Aorta (tissue), 5 donors: ENCODE measurements at regions not wholly inside any gene's neighbourhood (a gene's known extent, or its start where the extent isn't known, plus 50 kb on each side); places are given as distances from the start of the nearest gene placed in this dataset.
"Not testable (repeated sequence)": the region's sequence is repeated elsewhere in the genome, so short reads cannot be mapped to it uniquely, and the experiment has no call there.

Source experiments
- ATAC-seq: fragments of 200-7000 bp; cut with Tn5 transposase; one replicate; pipeline ENCODE4 v1.9.1; 2022; ENCODE audit warnings: moderate library complexity; ENCODE audit not compliant: low FRiP score
- DNase-seq, 2 donors: peaks; one replicate each; pipeline ENCODE4 v3.0.0-alpha.2; 2020
- H3K27ac ChIP-seq, 2 donors: one replicate each; pipeline ENCODE4 v1.5.1; 2013; ENCODE audit warnings: low read length in 2 of 2, mild to moderate bottlenecking in 2 of 2, moderate library complexity in 2 of 2, control low read depth in 1 of 2, inconsistent platforms in 1 of 2, low read depth in 1 of 2
- H3K27me3 ChIP-seq, 2 donors: one replicate each; pipeline ENCODE4 v1.6.1; 2013; ENCODE audit warnings: control low read depth in 1 of 2, low read length in 1 of 2, mild to moderate bottlenecking in 1 of 2, moderate library complexity in 1 of 2; ENCODE audit not compliant: insufficient read depth in 2 of 2, control insufficient read depth in 1 of 2
- H3K36me3 ChIP-seq, 2 donors: one replicate each; pipeline ENCODE4 v1.6.1; 2013; ENCODE audit warnings: control low read depth in 1 of 2, low read length in 1 of 2, mild to moderate bottlenecking in 1 of 2; ENCODE audit not compliant: insufficient read depth in 2 of 2, control insufficient read depth in 1 of 2
- H3K4me1 ChIP-seq, 2 donors: one replicate each; pipeline ENCODE4 v1.6.1; 2013; ENCODE audit warnings: low read length in 2 of 2, control low read depth in 1 of 2, mild to moderate bottlenecking in 1 of 2, moderate library complexity in 1 of 2; ENCODE audit not compliant: insufficient read depth in 2 of 2, control insufficient read depth in 1 of 2
- H3K4me3 ChIP-seq, 2 donors: one replicate each; pipeline ENCODE4 v1.5.1; 2013; ENCODE audit warnings: low read length in 2 of 2, control low read depth in 1 of 2, mild to moderate bottlenecking in 1 of 2
- H3K9me3 ChIP-seq: one replicate; pipeline ENCODE4 v1.6.1; 2013; ENCODE audit warnings: mild to moderate bottlenecking, low read length; ENCODE audit not compliant: control insufficient read depth
- WGBS, 2 donors: extraction: QIAGEN DNeasy Blood & Tissue Kit; methylation state at CpG; one replicate each; pipeline ENCODE4 v1.1.7; 2013; 5-methylcytosine and 5-hydroxymethylcytosine counted together
- intact Hi-C, 2 donors: fragments of 100-400 bp; cut with DNase I; formaldehyde crosslinking; loops; one replicate each; pipeline versions ENCODE4 v1.14.2 to v1.15.0; 2022
- donor health status: healthy with polysubstance abuse.
- donor health status: Bipolar disorder and iron deficiency.
- donor health status: DM: no; HTN: no; CAD: no.
- donor health status: DM: no; HTN: no; CAD: no.
- donor health status: DM: yes; HTN: yes; CAD: no.

DNA sequence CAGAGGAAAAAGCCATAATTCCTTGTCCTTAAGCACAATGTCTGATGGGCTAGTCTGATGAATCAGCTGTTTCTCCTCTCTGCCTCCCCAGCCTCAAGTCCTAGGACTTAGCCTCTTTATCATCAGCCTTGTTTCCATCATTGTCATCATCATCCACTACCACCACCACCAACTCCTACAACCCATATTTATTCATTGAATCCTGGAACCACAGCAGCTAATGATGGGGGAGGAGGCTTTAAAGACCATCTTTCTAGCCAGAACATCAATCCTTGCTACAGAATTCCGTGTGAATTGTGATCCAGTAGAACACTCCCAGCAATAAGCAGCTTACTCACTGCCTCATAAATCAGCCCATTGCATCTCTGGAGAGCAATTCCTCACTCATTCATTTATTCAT, 97.6 kb upstream of the TMEM132E start:
- Histone ChIP-seq H3K4me1 (no peaks in the 10 kb centered on the region), H3K27ac (no peak overlapping the region), H3K4me3 (no peak overlapping the region), H3K36me3 (no peaks in the 10 kb centered on the region), H3K9me3 (no peaks in the 10 kb centered on the region), H3K27me3 (no peaks in the 10 kb centered on the region)
- intact Hi-C loops, result no loop called here
- ATAC-seq (no peak), DNase-seq (no peak)
- WGBS, 2 donors, result 16 to 17% methylated on average over 1 of the region's 1 CpG

DNA sequence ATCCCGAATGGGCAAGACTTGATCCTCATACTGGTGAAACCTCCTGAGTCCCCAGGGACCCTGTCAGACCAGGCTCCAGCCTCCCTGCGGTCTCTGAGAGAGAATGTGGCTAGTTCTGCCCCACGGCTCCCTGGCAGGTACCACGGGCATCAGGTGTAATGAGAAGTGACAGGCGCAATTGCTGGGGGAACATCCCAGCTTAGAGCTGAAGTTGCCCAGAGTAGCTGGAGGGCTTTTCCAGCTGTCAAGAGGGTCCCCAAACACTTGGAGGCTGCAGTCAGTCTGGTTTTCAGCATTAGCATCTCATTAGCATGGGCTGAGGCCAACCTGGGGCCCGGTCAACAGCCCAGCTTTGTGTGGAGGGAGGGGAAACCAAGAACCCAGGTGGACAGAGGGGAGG, 100.0 kb upstream of the TMEM132E start:
- H3K4me1 ChIP-seq, result no peaks in the 10 kb centered on the region
- no peak overlapping the region for H3K4me3 ChIP-seq
- no peaks in the 10 kb centered on the region for H3K9me3 ChIP-seq
- peak in 1 of 2 donors; percentile 43 for DNase-seq
- no peak overlapping the region for H3K27ac ChIP-seq
- H3K27me3 ChIP-seq, result no peaks in the 10 kb centered on the region
- ATAC-seq, result no peak
- no peaks in the 10 kb centered on the region for H3K36me3 ChIP-seq
- 58 to 66% methylated on average over 6 of the region's 6 CpGs for WGBS, 2 donors
- intact Hi-C loops, result no loop called here

DNA sequence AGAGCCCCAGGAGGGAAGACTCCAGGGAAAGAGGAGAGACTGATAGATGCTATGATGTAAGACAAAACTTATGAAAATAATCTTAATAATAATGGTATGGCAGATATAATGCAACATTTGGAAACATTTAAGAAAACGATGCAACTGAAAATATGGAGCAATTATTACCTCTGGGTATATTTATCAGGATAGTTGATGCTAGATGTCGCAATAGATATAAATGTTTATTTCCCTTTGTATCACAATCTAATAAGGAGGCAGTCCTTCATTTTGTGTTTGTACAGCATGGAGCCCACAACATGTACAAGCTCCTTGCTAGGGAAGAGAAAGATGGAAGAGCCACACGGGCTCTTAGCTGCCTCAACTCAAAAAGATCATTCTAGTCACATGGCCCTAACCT, 101.1 kb upstream of the TMEM132E start:
- intact Hi-C loops, result no loop called here
- H3K9me3 ChIP-seq, result no peaks in the 10 kb centered on the region
- H3K36me3 ChIP-seq, result no peaks in the 10 kb centered on the region
- ATAC-seq (no peak), DNase-seq (no peak)
- no peaks in the 10 kb centered on the region for H3K4me1 ChIP-seq
- no peaks in the 10 kb centered on the region for H3K27me3 ChIP-seq
- 78 to 82% methylated on average over 3 of the region's 3 CpGs for WGBS, 2 donors
- no peak overlapping the region for H3K27ac ChIP-seq
- no peak overlapping the region for H3K4me3 ChIP-seq

DNA sequence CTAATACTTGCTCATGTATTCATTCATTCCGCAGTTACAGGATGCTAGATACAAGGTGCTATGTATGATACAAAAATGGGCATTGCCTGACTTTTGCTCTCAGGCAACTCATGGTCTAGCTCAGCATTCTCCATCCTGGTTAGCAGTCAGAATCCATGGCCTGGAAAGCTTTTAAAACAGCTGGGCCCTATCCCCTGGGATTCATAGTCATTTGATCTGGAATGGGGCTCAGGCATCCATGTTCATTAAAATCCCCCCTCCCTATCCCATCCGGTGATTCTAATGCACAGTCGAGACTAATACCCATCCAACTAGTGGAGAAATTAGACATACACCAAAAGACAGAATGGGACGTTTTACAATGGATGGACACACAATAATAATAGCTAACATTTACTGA, 104.1 kb upstream of the TMEM132E start:
- H3K27ac ChIP-seq, result no peak overlapping the region
- H3K4me1 ChIP-seq, result no peaks in the 10 kb centered on the region
- no peak for DNase-seq
- H3K27me3 ChIP-seq, result no peaks in the 10 kb centered on the region
- intact Hi-C loops, result no loop called here
- H3K9me3 ChIP-seq, result peaks cover 1% of the 10 kb centered on the region
- H3K36me3 ChIP-seq, result no peaks in the 10 kb centered on the region
- no peak overlapping the region for H3K4me3 ChIP-seq
- 78 to 80% methylated on average over 4 of the region's 4 CpGs for WGBS, 2 donors
- no peak for ATAC-seq

DNA sequence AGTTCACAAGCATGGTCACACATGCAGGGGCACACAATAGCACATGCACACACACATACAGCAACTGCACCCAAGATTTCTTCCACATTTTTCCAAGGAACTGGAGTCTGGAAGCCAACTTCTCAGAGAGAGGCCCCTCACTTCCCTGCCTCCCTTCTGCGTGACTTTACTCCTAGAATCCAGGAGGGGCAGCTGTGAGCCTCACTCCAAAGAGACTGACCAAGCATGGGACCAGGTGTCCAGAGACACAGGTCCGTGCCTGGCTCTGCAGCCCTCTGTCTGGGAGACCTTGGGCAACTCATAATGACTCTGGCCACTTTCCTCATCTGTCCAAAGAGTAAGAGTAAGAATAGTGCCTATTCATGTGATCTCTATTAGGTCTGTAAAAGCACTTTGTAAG, 104.7 kb upstream of the TMEM132E start:
- Histone ChIP-seq H3K9me3 (peaks cover 1% of the 10 kb centered on the region), H3K36me3 (no peaks in the 10 kb centered on the region), H3K27me3 (no peaks in the 10 kb centered on the region), H3K4me3 (no peak overlapping the region), H3K4me1 (no peaks in the 10 kb centered on the region), H3K27ac (no peak overlapping the region)
- 48 to 53% methylated on average over 2 of the region's 2 CpGs for WGBS, 2 donors
- ATAC-seq, result no peak
- peak in 1 of 2 donors; percentile 25 for DNase-seq
- intact Hi-C loops, result no loop called here

DNA sequence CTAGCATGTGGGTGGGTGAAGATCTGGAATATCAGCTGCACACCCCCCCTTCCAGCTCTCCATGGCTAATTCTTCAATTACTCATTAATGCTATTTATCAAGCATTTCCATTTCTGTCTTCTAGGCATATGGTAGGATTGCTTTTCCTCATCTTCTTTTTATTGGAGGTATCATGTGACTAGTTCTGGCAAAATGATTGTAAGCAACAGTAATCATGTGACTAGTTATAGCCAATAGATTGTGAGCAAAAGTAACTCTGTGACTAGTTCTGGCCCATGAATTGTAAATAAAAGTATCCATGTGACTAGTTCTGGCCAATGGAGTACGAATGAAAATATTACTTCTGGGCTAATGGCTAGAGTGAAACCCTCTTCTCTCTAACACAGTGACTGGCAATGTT, 107.0 kb upstream of the TMEM132E start:
- H3K9me3 ChIP-seq, result peaks cover 1% of the 10 kb centered on the region
- no peaks in the 10 kb centered on the region for H3K27me3 ChIP-seq
- ATAC-seq, result no peak
- DNase-seq, result no peak
- no peak overlapping the region for H3K27ac ChIP-seq
- 64 to 73% methylated on average over 1 of the region's 1 CpG for WGBS, 2 donors
- H3K36me3 ChIP-seq, result no peaks in the 10 kb centered on the region
- no peaks in the 10 kb centered on the region for H3K4me1 ChIP-seq
- H3K4me3 ChIP-seq, result no peak overlapping the region
- intact Hi-C loops, result no loop called here

DNA sequence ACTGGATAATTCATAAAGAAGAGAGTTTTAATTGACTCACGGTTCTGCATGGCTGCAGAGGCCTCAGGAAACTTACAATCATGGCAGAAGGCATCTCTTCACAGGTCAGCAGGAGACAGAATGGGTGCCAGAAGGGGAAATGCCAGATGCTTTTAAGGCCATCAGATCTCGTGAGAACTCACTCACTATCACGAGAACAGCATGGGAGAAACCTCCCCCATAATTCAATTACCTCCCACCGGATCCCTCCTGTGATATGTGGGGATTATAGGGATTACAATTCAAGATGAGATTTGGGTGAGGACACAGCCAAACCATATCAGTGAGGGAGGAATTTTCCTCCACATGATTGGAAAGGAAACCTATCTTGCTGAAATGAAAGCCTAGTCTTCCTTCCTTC, 108.1 kb upstream of the TMEM132E start:
- ATAC-seq, H3K36me3 ChIP-seq, H3K4me3 ChIP-seq, H3K4me1 ChIP-seq, H3K27me3 ChIP-seq, H3K9me3 ChIP-seq, DNase-seq, intact Hi-C loops, H3K27ac ChIP-seq: not testable (repeated sequence)
- 55 to 63% methylated on average over 4 of the region's 4 CpGs for WGBS, 2 donors

DNA sequence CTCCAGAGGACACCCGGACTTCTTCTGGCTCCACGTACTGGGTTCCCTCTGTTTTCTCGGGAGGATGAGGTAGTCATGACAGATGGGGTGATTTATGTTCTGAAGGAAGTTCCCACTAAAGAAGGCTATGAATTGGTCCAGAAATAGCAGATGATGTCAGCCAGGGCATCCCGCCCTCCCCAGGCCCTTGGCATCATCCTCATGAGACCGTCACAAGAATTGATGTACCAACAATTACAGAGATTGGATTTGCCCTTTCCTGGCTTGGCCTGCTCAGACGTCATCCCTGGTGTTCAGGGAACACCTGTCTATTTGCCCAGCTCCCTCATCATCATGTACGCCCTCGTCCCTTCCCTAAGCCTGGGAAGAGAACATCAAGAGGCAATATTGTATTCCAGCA, 102.8 kb upstream of the CCL1 start:
- WGBS, 2 donors, result 32 to 35% methylated on average over 8 of the region's 8 CpGs
- DNase-seq (no peak), ATAC-seq (no peak)
- H3K27me3 ChIP-seq, result peaks cover 0 to 2% of the 10 kb centered on the region in 2 donors
- H3K36me3 ChIP-seq, result no peaks in the 10 kb centered on the region
- H3K27ac ChIP-seq, result no peak overlapping the region
- intact Hi-C loops, result no loop called here
- no peaks in the 10 kb centered on the region for H3K4me1 ChIP-seq
- H3K4me3 ChIP-seq, result no peak overlapping the region
- no peaks in the 10 kb centered on the region for H3K9me3 ChIP-seq

DNA sequence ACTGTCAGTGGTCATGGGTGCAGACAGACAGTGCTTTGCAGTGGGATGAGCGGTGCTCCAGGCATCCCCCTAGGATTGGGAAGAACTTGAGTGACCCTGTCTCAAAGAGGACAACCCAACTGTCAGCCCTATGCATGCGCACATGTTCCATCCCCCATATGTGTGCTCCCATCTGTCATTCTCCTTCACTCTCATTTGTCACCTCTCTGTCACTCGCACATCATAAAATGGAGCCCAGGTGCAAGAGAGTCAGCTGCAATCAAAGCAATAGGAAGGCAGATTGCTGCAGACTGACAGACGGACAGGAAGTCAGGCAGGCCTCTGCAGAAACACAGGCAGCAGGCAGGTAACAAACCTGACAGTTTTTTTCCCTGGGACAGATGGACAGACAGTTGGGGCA, 101.8 kb upstream of the CCL1 start:
- no peak for ATAC-seq
- H3K4me1 ChIP-seq, result no peaks in the 10 kb centered on the region
- no peaks in the 10 kb centered on the region for H3K36me3 ChIP-seq
- 67 to 72% methylated on average over 4 of the region's 4 CpGs for WGBS, 2 donors
- H3K27me3 ChIP-seq, result peaks cover 0 to 2% of the 10 kb centered on the region in 2 donors
- no peaks in the 10 kb centered on the region for H3K9me3 ChIP-seq
- DNase-seq, result no peak
- H3K27ac ChIP-seq, result no peak overlapping the region
- intact Hi-C loops, result no loop called here
- no peak overlapping the region for H3K4me3 ChIP-seq
